ENCODE measurements at regions not wholly inside any gene's neighbourhood (a gene's known extent, or its start where the extent isn't known, plus 50 kb on each side); places are given as distances from the start of the nearest gene placed in this dataset.

DNA sequence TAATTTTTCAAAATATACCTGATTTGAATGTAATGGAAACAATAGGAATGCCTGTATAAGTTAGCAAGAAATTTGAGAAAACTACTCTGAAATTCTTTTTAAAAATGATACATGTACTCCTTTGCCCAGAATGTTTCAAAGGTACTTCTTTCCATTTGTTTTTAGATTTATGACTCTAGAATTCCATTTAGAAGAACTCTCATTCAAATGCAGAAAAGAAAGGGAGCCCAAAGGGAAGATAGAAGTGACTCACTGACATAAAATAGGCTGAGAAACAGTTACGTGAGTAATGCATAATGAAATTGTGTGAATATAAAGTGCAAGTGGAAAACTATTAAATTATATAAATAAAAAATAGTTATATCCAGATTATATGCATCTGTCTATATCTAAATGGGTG, 926.3 kb downstream of the TAF11L14 start:
- TF ChIP-seq, protein P1, sequence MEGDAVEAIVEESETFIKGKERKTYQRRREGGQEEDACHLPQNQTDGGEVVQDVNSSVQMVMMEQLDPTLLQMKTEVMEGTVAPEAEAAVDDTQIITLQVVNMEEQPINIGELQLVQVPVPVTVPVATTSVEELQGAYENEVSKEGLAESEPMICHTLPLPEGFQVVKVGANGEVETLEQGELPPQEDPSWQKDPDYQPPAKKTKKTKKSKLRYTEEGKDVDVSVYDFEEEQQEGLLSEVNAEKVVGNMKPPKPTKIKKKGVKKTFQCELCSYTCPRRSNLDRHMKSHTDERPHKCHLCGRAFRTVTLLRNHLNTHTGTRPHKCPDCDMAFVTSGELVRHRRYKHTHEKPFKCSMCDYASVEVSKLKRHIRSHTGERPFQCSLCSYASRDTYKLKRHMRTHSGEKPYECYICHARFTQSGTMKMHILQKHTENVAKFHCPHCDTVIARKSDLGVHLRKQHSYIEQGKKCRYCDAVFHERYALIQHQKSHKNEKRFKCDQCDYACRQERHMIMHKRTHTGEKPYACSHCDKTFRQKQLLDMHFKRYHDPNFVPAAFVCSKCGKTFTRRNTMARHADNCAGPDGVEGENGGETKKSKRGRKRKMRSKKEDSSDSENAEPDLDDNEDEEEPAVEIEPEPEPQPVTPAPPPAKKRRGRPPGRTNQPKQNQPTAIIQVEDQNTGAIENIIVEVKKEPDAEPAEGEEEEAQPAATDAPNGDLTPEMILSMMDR (conservative IDR thresholded peaks at IDR 0.05): no peak
- no peak overlapping the region for H3K27ac Mint-ChIP-seq
- DNase-seq (ENCODE audit: extremely low spot score, unreplicated experiment): no peak
- H3K36me3 Mint-ChIP-seq: no peaks in the 10 kb centered on the region
- H3K4me1 Mint-ChIP-seq (ENCODE audit: unreplicated experiment): no peaks in the 10 kb centered on the region
- no peaks in the 10 kb centered on the region for H3K9me3 Mint-ChIP-seq
- H3K4me3 Mint-ChIP-seq: no peak overlapping the region
- no peaks in the 10 kb centered on the region for H3K27me3 Mint-ChIP-seq

DNA sequence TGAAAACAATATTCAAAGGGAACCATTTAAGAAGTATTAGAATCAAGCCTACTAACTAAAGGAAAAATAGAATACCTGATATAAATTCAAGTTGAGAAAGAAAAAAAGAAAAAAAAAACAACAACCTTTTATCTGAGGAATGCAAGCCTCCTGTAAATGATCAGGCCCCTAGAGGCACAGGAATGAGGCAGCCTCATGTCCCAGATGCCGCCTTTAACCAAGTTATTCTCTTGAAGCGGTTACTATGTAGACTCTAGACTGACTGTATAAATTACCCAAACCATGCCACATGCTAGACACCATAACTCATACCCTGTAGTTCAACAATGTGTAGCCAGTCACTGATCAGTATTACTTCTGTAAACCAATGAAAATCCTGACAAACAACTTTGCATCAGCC, 929.6 kb downstream of the TAF11L14 start:
- Mint-ChIP-seq H3K27ac (no peak overlapping the region), H3K27me3 (no peaks in the 10 kb centered on the region)
- TF ChIP-seq, protein P1 (conservative IDR thresholded peaks at IDR 0.05): no peak

DNA sequence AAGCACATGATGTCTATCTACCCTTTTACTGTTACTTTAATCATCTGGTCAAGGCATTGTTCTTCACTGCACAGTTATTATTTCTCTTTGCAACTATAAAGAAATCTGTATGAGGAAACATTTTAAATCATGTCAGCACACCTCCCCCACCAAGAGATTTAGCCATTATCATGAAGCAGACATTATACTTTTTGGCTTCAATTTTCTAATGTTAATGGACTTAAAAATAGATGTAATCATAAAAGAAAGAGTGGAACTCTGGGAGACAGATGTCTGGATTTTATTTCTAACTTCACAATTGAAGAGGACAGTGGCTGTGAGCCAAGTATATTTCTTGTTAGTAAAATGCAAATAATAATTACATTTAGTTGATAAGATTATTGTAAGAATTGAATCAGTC, 932.4 kb downstream of the TAF11L14 start:
- Mint-ChIP-seq H3K9me3 (no peaks in the 10 kb centered on the region), H3K4me1 (ENCODE audit: unreplicated experiment) (no peaks in the 10 kb centered on the region), H3K27me3 (no peaks in the 10 kb centered on the region), H3K27ac (no peak overlapping the region), H3K4me3 (no peak overlapping the region), H3K36me3 (no peaks in the 10 kb centered on the region)
- TF ChIP-seq, protein P1 (conservative IDR thresholded peaks at IDR 0.05): no peak
- DNase-seq (ENCODE audit: extremely low spot score, unreplicated experiment): no peak

More for the DNA sequence above, 929.6 kb downstream of the TAF11L14 start:
- DNase-seq (ENCODE audit: extremely low spot score, unreplicated experiment): no peak
- no peaks in the 10 kb centered on the region for H3K36me3 Mint-ChIP-seq
- no peak overlapping the region for H3K4me3 Mint-ChIP-seq
- no peaks in the 10 kb centered on the region for H3K9me3 Mint-ChIP-seq
- no peaks in the 10 kb centered on the region for H3K4me1 Mint-ChIP-seq (ENCODE audit: unreplicated experiment)

DNA sequence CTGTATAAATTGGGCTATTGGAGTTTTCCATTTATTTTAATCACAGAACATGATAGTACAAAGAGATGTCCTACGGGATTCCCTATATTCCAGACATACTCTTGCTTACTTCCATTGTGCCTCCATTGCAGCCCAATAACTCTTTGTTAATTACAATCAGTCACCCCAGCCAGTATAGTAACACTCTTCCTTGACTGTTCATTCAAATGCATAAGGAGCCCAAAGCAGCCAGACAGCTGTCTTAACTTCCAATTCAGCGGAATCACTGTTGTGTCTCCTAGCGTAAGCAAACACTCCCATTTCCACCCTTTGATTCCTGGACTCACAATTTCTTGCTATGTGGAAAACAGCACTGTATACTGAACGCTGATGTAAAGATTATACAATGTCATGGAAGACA, 942.3 kb downstream of the TAF11L14 start:
- no peak for DNase-seq (ENCODE audit: extremely low spot score, unreplicated experiment)
- TF ChIP-seq, protein P1 (conservative IDR thresholded peaks at IDR 0.05): no peak
- H3K27ac Mint-ChIP-seq: no peak overlapping the region
- no peaks in the 10 kb centered on the region for H3K36me3 Mint-ChIP-seq
- no peaks in the 10 kb centered on the region for H3K27me3 Mint-ChIP-seq
- no peaks in the 10 kb centered on the region for H3K4me1 Mint-ChIP-seq (ENCODE audit: unreplicated experiment)
- H3K9me3 Mint-ChIP-seq: no peaks in the 10 kb centered on the region
- H3K4me3 Mint-ChIP-seq: no peak overlapping the region

DNA sequence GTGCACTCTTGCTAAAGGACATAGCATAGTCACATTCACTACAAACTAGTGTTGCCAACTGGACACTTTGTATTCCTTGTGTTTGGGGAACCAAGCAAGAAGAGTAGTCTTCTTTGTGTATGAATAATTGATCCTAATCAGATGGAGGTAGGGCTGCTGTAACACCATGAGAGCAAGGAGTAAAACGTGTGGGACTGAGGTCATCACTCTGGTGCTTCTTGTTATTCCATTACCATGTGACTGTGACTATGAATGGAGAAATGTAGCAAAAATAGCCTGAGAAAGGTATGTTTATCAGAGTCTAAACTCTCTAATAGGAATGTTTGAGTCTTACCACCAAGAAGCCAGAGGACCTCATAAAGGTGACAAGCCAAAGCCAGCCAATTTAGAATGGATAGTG, 966.9 kb downstream of the TAF11L14 start:
- H3K27me3 Mint-ChIP-seq: no peaks in the 10 kb centered on the region
- no peaks in the 10 kb centered on the region for H3K9me3 Mint-ChIP-seq
- TF ChIP-seq, protein P1 (conservative IDR thresholded peaks at IDR 0.05): no peak
- DNase-seq (ENCODE audit: extremely low spot score, unreplicated experiment): no peak
- H3K4me1 Mint-ChIP-seq (ENCODE audit: unreplicated experiment): no peaks in the 10 kb centered on the region
- H3K27ac Mint-ChIP-seq: no peak overlapping the region
- no peak overlapping the region for H3K4me3 Mint-ChIP-seq
- H3K36me3 Mint-ChIP-seq: no peaks in the 10 kb centered on the region

DNA sequence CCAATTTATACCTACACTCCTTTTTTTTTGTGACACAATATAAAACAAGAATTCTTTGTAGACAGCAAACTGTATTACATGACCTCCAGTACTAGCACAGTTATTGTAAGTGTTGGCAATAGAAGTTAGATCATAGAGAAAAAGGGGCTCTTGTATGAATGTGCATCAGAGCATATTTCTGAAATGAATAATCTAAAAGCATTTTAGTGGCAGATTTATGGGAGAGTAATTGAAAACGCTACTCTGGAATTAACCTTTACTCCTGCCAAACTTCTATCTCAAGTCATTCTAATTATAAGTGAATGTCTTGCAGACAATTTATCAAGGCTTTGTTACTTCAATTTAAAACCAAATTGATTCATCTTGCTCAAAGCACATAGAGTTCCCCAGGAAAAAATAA, 968.1 kb downstream of the TAF11L14 start:
- Mint-ChIP-seq H3K4me3 (no peak overlapping the region), H3K27ac (no peak overlapping the region), H3K27me3 (no peaks in the 10 kb centered on the region), H3K36me3 (no peaks in the 10 kb centered on the region), H3K9me3 (no peaks in the 10 kb centered on the region), H3K4me1 (ENCODE audit: unreplicated experiment) (no peaks in the 10 kb centered on the region)
- TF ChIP-seq, protein P1 (conservative IDR thresholded peaks at IDR 0.05): no peak
- DNase-seq (ENCODE audit: extremely low spot score, unreplicated experiment): no peak
